Adrenal gland (tissue), 9 donors: ENCODE measurements at regions not wholly inside any gene's neighbourhood (a gene's known extent, or its start where the extent isn't known, plus 50 kb on each side); places are given as distances from the start of the nearest gene placed in this dataset.

Experiments used
- DNase-seq, 7 donors: peaks; one replicate each; pipeline ENCODE4 v3.0.0-alpha.2; 2019 to 2020
- H3K27ac ChIP-seq, 5 donors: fragments of 200-600 bp; sonication (generic) in 4 of 5; 1 replicate in 3 of 5; 2 replicates in 2 of 5; pipeline versions ENCODE4 v1.5.1 to v1.8.0; 2016 to 2020; ENCODE audit warnings: mild to moderate bottlenecking in 1 of 5
- H3K27me3 ChIP-seq: fragments of 200-600 bp; 2 replicates; pipeline ENCODE4 v1.8.0; 2021
- H3K36me3 ChIP-seq, 2 donors: fragments of 200-600 bp; replicated peaks in 1 of 2; 1 replicate in 1 of 2; 2 replicates in 1 of 2; pipeline versions ENCODE4 v1.5.1 to v1.8.0; 2018 to 2022
- H3K4me1 ChIP-seq, 2 donors: fragments of 200-600 bp; replicated peaks in 1 of 2; 1 replicate in 1 of 2; 2 replicates in 1 of 2; pipeline versions ENCODE4 v1.5.1 to v1.8.0; 2018 to 2021
- H3K4me3 ChIP-seq, 4 donors: fragments of 200-600 bp; sonication (generic) in 3 of 4; one replicate each; pipeline ENCODE4 v1.5.1; 2016 to 2018
- H3K9me3 ChIP-seq, 3 donors: fragments of 200-600 bp; sonication (generic) in 1 of 3; replicated peaks in 1 of 3; 1 replicate in 2 of 3; 2 replicates in 1 of 3; pipeline versions ENCODE4 v1.5.1 to v1.8.0; 2016 to 2021
- POLR2A ChIP-seq, 2 donors: fragments of 450-650 bp; IDR thresholded peaks; one replicate each; pipeline ENCODE4 v1.6.1; 2017; ENCODE audit warnings: antibody characterized with exemption in 2 of 2, mild to moderate bottlenecking in 2 of 2, moderate library complexity in 1 of 2
- WGBS, 4 donors: extraction: QIAGEN DNeasy Blood & Tissue Kit in 2 of 4; methylation state at CpG; one replicate each; pipeline versions ENCODE4 v1.1.5 to v1.1.7; 2013 to 2017; 5-methylcytosine and 5-hydroxymethylcytosine counted together
- intact Hi-C, 2 donors: fragments of 100-400 bp; cut with DNase I; formaldehyde crosslinking; loops; one replicate each; pipeline versions ENCODE4 v1.14.1 to v1.15.0; 2022 to 2023
- TF ChIP-seq, protein P1 (sequence below), 6 experiments: fragments of 450-650 bp in 4 of 6; fragments of 200-600 bp in 2 of 6; sonication (generic) in 1 of 6; IDR thresholded peaks; 1 replicate in 5 of 6; 2 replicates in 1 of 6; pipeline versions ENCODE4 v1.5.1 to v1.8.0; 2016 to 2021; ENCODE audit warnings: antibody characterized with exemption in 6 of 6, mild to moderate bottlenecking in 2 of 6, moderate library complexity in 1 of 6
- donor health status: healthy with polysubstance abuse.
- donor health status: Bipolar disorder and iron deficiency.
- donor health status: DM: yes; HTN: yes; CAD: no.
- donor health status: DM: no; HTN: no; CAD: no.
- donor health status: DM: no; HTN: no; CAD: no.

DNA sequence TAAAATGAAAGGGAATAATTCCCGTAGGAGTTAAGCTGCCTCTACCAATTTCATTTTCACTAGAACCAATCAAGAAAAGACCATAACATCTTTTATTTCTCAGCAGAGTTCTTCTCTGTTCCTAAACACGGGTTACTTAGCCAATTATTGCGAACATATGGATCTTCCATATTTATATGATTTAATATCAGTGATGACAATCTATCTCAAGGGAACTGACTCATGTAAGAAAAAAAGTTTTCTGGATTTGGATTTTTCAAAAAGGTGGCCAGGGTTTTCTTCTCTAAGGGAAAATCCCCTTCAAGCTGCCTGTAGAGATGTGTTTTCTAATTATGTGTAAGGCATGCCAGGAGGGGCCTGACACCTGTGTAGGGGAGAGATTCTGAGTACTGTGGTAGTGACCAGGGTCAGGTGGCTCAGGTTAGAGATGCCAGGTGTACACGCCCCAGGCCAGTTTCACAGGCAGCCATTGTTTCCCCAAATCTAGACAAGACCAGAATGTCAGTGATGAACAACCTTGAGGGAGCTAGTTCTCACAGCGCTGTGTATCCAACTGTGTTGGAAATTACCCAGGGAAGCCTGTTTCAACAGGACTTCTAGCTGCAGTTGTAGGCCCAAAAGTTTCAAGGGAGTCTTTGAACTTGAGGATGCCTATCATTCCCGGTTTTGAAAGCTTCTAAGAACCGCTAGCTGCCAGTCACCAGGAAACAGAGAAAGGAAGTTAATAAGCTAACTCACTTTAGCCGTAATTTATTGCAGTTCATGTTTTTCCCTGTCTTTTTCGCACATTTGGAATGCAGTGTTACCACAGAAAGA is 572.5 kb upstream of the RGMB start:
- no peak overlapping the region for H3K4me3 ChIP-seq
- no peak for DNase-seq
- TF ChIP-seq, protein P1, sequence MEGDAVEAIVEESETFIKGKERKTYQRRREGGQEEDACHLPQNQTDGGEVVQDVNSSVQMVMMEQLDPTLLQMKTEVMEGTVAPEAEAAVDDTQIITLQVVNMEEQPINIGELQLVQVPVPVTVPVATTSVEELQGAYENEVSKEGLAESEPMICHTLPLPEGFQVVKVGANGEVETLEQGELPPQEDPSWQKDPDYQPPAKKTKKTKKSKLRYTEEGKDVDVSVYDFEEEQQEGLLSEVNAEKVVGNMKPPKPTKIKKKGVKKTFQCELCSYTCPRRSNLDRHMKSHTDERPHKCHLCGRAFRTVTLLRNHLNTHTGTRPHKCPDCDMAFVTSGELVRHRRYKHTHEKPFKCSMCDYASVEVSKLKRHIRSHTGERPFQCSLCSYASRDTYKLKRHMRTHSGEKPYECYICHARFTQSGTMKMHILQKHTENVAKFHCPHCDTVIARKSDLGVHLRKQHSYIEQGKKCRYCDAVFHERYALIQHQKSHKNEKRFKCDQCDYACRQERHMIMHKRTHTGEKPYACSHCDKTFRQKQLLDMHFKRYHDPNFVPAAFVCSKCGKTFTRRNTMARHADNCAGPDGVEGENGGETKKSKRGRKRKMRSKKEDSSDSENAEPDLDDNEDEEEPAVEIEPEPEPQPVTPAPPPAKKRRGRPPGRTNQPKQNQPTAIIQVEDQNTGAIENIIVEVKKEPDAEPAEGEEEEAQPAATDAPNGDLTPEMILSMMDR (IDR thresholded peaks at IDR 0.05): no peak
- TF ChIP-seq POLR2A (IDR thresholded peaks at IDR 0.05): no peak
- no peaks in the 10 kb centered on the region for H3K36me3 ChIP-seq
- no peaks in the 10 kb centered on the region for H3K27me3 ChIP-seq
- H3K9me3 ChIP-seq: no peaks in the 10 kb centered on the region
- H3K27ac ChIP-seq: no peak overlapping the region
- WGBS, 4 donors: 67 to 74% (median 70%) methylated on average over 8 to 9 of the region's 9 CpGs
- intact Hi-C loops: no loop called here
- no peaks in the 10 kb centered on the region for H3K4me1 ChIP-seq

DNA sequence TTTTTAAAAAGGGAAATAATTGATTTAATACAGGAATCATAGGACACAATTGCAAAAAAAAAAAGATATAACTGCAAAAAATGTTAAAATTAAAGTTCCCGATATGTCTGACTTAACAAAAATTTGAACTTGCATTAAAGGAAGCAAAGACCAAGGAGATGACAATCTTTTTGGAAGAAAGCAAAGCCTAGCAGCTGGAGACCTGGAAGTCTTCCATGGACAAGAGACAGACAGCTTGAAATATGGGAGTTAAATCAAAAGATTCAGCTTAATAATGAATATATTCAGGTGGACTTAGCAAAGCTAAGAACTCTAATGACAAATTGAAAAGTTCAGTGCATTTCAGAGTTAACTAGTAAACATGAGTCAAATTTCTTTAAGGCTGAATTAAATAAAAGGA is 568.7 kb upstream of the RGMB start:
- Histone ChIP-seq H3K4me3 (no peak overlapping the region), H3K36me3 (no peaks in the 10 kb centered on the region), H3K4me1 (no peaks in the 10 kb centered on the region), H3K9me3 (no peaks in the 10 kb centered on the region), H3K27ac (no peak overlapping the region), H3K27me3 (no peaks in the 10 kb centered on the region)
- 85 to 90% (median 88%) methylated on average over 1 of the region's 1 CpG for WGBS, 4 donors
- DNase-seq: no peak
- intact Hi-C loops: no loop called here
- TF ChIP-seq POLR2A (IDR thresholded peaks at IDR 0.05): no peak
- TF ChIP-seq, protein P1 (IDR thresholded peaks at IDR 0.05): no peak

DNA sequence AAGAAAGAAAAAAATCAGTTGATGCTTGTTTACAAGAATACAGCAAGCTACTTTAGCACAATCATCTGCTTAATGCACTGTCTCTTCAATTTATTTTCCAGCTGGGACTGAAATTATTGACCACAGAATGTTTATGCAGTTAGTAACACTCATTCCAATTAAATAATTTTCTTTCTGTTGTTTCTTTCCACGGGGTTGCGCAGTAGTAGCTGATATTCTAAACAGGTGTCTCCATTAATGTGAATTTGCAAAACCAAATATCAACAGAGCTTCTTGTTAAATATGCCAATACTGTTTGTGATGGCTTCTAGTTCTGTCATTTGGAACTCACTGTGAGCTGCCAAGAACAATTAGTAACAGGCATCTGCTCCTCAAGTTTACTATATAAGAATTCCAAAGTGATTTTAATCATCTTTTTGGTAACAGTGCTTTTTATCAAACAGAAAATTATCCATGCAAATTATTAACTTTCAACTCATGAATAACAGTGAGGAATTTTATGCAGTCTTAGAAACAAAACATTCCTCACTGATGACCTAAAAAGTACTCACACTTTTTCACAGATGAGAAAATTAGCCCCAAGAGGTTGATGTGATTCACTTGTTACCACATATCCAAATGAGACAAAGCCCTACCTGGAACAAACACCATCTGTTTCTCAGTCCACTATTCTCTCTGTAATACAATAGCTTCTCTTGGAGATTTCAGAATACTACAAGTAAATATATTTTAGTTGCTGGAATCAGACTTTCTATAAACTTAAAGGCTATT is 567.6 kb upstream of the RGMB start:
- no peaks in the 10 kb centered on the region for H3K4me1 ChIP-seq
- intact Hi-C loops: no loop called here
- H3K27me3 ChIP-seq: no peaks in the 10 kb centered on the region
- DNase-seq: no peak
- no peaks in the 10 kb centered on the region for H3K36me3 ChIP-seq
- H3K4me3 ChIP-seq: no peak overlapping the region
- H3K9me3 ChIP-seq: no peaks in the 10 kb centered on the region
- no peak overlapping the region for H3K27ac ChIP-seq
- WGBS, 4 donors: 86 to 91% (median 88%) methylated on average over 2 of the region's 2 CpGs
- TF ChIP-seq POLR2A (IDR thresholded peaks at IDR 0.05): no peak
- TF ChIP-seq, protein P1 (IDR thresholded peaks at IDR 0.05): no peak

DNA sequence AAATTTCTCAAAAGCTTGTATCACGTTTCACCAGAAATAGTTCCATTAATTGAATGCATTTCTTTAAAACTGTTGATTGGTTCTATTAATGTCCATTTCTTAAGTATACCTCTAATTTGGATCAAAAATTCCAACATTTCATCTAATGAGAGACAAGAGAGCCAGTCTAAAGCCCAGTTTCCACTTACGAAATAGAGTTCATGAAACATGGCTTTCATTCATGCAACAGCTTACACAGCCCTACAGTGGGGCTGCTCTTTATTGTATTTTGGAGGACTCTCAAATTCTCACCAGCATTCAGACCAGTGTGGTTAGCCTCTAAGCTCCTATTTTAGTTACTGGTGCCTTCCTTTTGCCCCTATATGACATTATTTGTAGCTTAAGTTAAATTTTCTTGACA is 566.9 kb upstream of the RGMB start:
- TF ChIP-seq POLR2A (IDR thresholded peaks at IDR 0.05): no peak
- TF ChIP-seq, protein P1 (IDR thresholded peaks at IDR 0.05): no peak
- Histone ChIP-seq H3K27me3 (no peaks in the 10 kb centered on the region), H3K4me1 (no peaks in the 10 kb centered on the region), H3K27ac (no peak overlapping the region), H3K9me3 (no peaks in the 10 kb centered on the region), H3K36me3 (no peaks in the 10 kb centered on the region), H3K4me3 (no peak overlapping the region)
- no peak for DNase-seq
- WGBS, 4 donors: 32 to 41% (median 36%) methylated on average over 2 of the region's 2 CpGs
- intact Hi-C loops: no loop called here
